Mesenchymal stem cell (in vitro differentiated cells and primary cell): ENCODE measurements at regions not wholly inside any gene's neighbourhood (a gene's known extent, or its start where the extent isn't known, plus 50 kb on each side); places are given as distances from the start of the nearest gene placed in this dataset.

Experiments used
- DNase-seq: peaks from one replicate; pipeline ENCODE4 v3.0.0-alpha.2; 2013
- H2AFZ ChIP-seq: one replicate; pipeline ENCODE4 v1.6.1; 2013; ENCODE audit warnings: low read depth, mild to moderate bottlenecking, control low read depth, inconsistent platforms, low read length, moderate library complexity
- H2AK5ac ChIP-seq: 2 replicates; pipeline ENCODE4 v1.6.1; 2013; ENCODE audit warnings: low read length, moderate library complexity, mild to moderate bottlenecking, inconsistent platforms; ENCODE audit not compliant: severe bottlenecking
- H2BK120ac ChIP-seq: one replicate; pipeline ENCODE4 v1.6.1; 2013; ENCODE audit warnings: low read depth, mild to moderate bottlenecking, inconsistent platforms, low read length, moderate library complexity
- H2BK12ac ChIP-seq, 2 experiments: one replicate each; pipeline ENCODE4 v1.6.1; 2013; ENCODE audit warnings: inconsistent platforms in 2 of 2, low read length in 2 of 2, mild to moderate bottlenecking in 2 of 2, moderate library complexity in 2 of 2, control low read depth in 1 of 2
- H2BK15ac ChIP-seq: one replicate; pipeline ENCODE4 v1.6.1; 2013; ENCODE audit warnings: mild to moderate bottlenecking, low read depth, inconsistent platforms; ENCODE audit not compliant: poor library complexity, severe bottlenecking
- H2BK5ac ChIP-seq: 2 replicates; pipeline ENCODE4 v1.6.1; 2013; ENCODE audit warnings: low read depth, mild to moderate bottlenecking, low read length, control low read depth, inconsistent platforms; ENCODE audit not compliant: poor library complexity, severe bottlenecking
- H3K14ac ChIP-seq, 2 experiments: one replicate each; pipeline ENCODE4 v1.6.1; 2013; ENCODE audit warnings: inconsistent platforms in 2 of 2, low read length in 2 of 2, control low read depth in 1 of 2, mild to moderate bottlenecking in 1 of 2, moderate library complexity in 1 of 2
- H3K18ac ChIP-seq, 2 experiments: one replicate each; pipeline ENCODE4 v1.6.1; 2013; ENCODE audit warnings: inconsistent platforms in 2 of 2, low read length in 2 of 2, control low read depth in 1 of 2, low read depth in 1 of 2, mild to moderate bottlenecking in 1 of 2
- H3K23ac ChIP-seq, 2 experiments: one replicate each; pipeline ENCODE4 v1.6.1; 2013; ENCODE audit warnings: inconsistent platforms in 2 of 2, low read length in 2 of 2, mild to moderate bottlenecking in 2 of 2, moderate library complexity in 2 of 2, control low read depth in 1 of 2
- H3K27ac ChIP-seq: 2 replicates; pipeline ENCODE4 v1.5.1; 2013; ENCODE audit warnings: mild to moderate bottlenecking, moderate library complexity, low read length, control low read depth, inconsistent platforms; ENCODE audit not compliant: poor library complexity, severe bottlenecking
- H3K27me3 ChIP-seq, 2 experiments: 2 replicates each; pipeline versions ENCODE4 v1.6.1 to v1.7.0; 2013; ENCODE audit warnings: low read length in 2 of 2, mild to moderate bottlenecking in 2 of 2, moderate library complexity in 2 of 2, control low read depth in 1 of 2, inconsistent platforms in 1 of 2; ENCODE audit not compliant: control insufficient read depth in 1 of 2, insufficient read depth in 1 of 2
- H3K36me3 ChIP-seq, 2 experiments: 2 replicates each; pipeline versions ENCODE4 v1.6.1 to v1.7.0; 2013; ENCODE audit warnings: low read length in 2 of 2, control low read depth in 1 of 2, inconsistent platforms in 1 of 2, low read depth in 1 of 2, mild to moderate bottlenecking in 1 of 2; ENCODE audit not compliant: insufficient read depth in 2 of 2, control insufficient read depth in 1 of 2
- H3K4ac ChIP-seq, 2 experiments: one replicate each; pipeline ENCODE4 v1.6.1; 2013; ENCODE audit warnings: inconsistent platforms in 2 of 2, low read length in 2 of 2, mild to moderate bottlenecking in 2 of 2, moderate library complexity in 2 of 2, control low read depth in 1 of 2, low read depth in 1 of 2
- H3K4me1 ChIP-seq: 2 replicates; pipeline ENCODE4 v1.6.1; 2013; ENCODE audit warnings: low read depth, low read length, control low read depth; ENCODE audit not compliant: control insufficient read depth, insufficient read depth
- H3K4me2 ChIP-seq: 2 replicates; pipeline ENCODE4 v1.6.1; 2013; ENCODE audit warnings: low read length, mild to moderate bottlenecking, inconsistent platforms; ENCODE audit not compliant: poor library complexity, severe bottlenecking
- H3K4me3 ChIP-seq, 2 experiments: 2 replicates each; pipeline versions ENCODE4 v1.5.1 to v1.7.0; 2013; ENCODE audit warnings: low read length in 2 of 2, mild to moderate bottlenecking in 2 of 2, control low read depth in 1 of 2, low read depth in 1 of 2; ENCODE audit not compliant: insufficient read depth in 1 of 2
- H3K79me1 ChIP-seq: replicated peaks from 2 replicates; pipeline ENCODE4 v1.6.1; 2013; ENCODE audit warnings: mild to moderate bottlenecking, control low read depth, low read length, inconsistent platforms; ENCODE audit not compliant: poor library complexity, severe bottlenecking
- H3K9ac ChIP-seq: 2 replicates; pipeline ENCODE4 v1.7.0; 2013; ENCODE audit warnings: mild to moderate bottlenecking, low read length, moderate library complexity
- H3K9me3 ChIP-seq: 2 replicates; pipeline ENCODE4 v1.7.0; 2013; ENCODE audit warnings: mild to moderate bottlenecking, low read length; ENCODE audit not compliant: control insufficient read depth
- H4K8ac ChIP-seq: one replicate; pipeline ENCODE4 v1.6.1; 2013; ENCODE audit warnings: inconsistent platforms, mild to moderate bottlenecking, low read length, moderate library complexity
- H4K91ac ChIP-seq: one replicate; pipeline ENCODE4 v1.6.1; 2013; ENCODE audit warnings: mild to moderate bottlenecking, low read length, inconsistent platforms
- WGBS: methylation state at CpG from one replicate; pipeline ENCODE4 v1.1.7; 2013; ENCODE audit warnings: mixed read lengths; 5-methylcytosine and 5-hydroxymethylcytosine counted together

DNA sequence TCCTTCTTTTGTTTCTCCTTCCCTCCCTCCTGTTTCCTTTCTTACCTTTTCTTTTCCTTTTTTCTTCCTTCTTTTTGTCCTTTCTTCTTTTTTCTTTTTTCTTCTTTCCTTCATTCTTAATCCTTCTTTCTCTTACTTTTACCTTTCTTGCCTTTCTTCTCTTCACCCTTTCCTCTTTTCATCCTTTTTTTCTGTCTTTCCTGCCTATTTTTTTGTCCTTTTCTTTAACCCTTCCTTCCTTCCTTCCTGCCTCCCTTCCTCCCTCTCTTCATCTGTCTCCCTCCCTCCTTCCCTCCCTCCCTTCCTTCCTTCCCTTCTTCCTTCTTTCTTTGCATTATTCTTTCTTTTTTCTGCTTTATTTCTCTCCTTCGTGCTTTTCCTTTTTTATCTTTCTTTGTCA lies 160.7 kb downstream of the AXIN2 start:
- Histone ChIP-seq H2BK12ac (no peak overlapping the region), H4K91ac (no peak overlapping the region), H3K4me2 (no peak overlapping the region), H2AK5ac (no peak overlapping the region), H3K9ac (no peak overlapping the region), H2AFZ (no peak overlapping the region), H4K8ac (no peak overlapping the region), H3K23ac (no peak overlapping the region), H3K27me3 (peaks cover 0 to 18% of the 10 kb centered on the region in 2 experiments), H3K4ac (no peak overlapping the region), H3K36me3 (no peaks in the 10 kb centered on the region), H3K79me1 (no peaks in the 10 kb centered on the region), H2BK120ac (no peak overlapping the region), H3K9me3 (no peaks in the 10 kb centered on the region), H2BK5ac (no peak overlapping the region), H3K14ac (no peak overlapping the region), H3K4me1 (no peaks in the 10 kb centered on the region), H3K27ac (no peak overlapping the region), H2BK15ac (no peak overlapping the region), H3K4me3 (no peak overlapping the region), H3K18ac (no peak overlapping the region)
- 69% methylated on average over 1 of the region's 1 CpG for WGBS
- DNase-seq: no peak

DNA sequence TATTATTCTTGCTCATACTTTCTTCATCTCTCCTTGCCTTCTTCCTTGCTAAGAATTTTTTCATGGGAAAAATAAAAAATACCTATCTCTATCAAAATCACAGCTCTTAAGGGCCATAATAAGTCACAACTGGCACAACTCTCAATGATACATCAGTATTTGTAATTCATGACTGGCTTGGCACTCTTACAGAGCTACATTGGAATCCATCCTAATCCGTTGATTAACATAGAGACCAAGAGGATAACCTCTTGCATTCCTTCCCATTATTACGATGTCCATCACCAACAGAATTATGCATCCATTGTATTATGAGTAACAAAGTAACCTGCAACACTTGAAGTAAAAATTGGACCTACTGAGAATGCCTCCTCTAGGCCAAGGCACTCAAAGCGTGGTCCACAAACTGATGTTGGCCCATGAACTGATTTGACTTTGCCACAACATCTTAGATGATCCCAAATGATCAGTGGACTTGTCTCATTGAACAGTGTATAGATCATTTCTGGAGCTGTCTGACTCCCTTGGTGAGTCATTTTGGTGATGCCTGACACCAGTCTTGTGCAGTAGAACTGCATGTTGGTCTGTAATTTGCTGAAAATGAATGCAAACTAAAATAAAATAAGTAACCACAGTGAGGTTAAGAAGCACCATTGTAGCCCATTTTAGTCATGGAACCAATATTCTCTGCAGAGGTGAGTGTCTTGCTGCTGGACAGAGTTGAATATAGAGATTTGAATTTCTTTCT lies 163.2 kb downstream of the AXIN2 start:
- Histone ChIP-seq H3K9me3 (peaks cover 3% of the 10 kb centered on the region), H3K27me3 (peaks cover 0 to 19% of the 10 kb centered on the region in 2 experiments), H2AK5ac (no peak overlapping the region), H3K36me3 (no peaks in the 10 kb centered on the region), H3K4ac (no peak overlapping the region), H3K27ac (no peak overlapping the region), H2BK12ac (no peak overlapping the region), H3K4me1 (no peaks in the 10 kb centered on the region), H2BK5ac (no peak overlapping the region), H3K18ac (no peak overlapping the region), H2AFZ (no peak overlapping the region), H3K9ac (no peak overlapping the region), H4K8ac (no peak overlapping the region), H3K4me2 (no peak overlapping the region), H3K14ac (no peak overlapping the region), H3K23ac (no peak overlapping the region), H3K79me1 (no peaks in the 10 kb centered on the region), H2BK15ac (no peak overlapping the region), H2BK120ac (no peak overlapping the region), H4K91ac (no peak overlapping the region), H3K4me3 (no peak overlapping the region)
- no peak for DNase-seq
- 93% methylated on average over 3 of the region's 3 CpGs for WGBS

DNA sequence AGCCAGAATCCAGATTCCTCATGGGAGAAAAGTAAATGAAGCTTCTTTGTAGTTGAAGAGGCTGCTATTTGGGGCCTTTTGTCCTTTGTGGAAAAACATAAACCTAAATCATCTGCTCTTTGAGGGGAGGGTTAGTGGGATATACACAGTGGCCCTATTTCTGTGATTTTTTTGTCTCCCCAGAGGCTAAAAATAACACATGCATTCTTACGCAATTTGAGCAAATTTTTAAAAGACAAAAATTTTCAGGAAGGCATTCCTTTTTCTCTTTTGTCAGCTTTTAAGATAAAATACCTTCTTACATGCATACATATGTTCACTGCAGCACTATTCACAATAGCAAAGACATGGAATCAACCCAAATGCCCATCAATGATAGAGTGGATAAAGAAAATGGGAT lies 165.5 kb downstream of the AXIN2 start:
- Histone ChIP-seq H2AK5ac (no peak overlapping the region), H3K14ac (no peak overlapping the region), H3K4me3 (no peak overlapping the region), H3K18ac (no peak overlapping the region), H3K4me1 (no peaks in the 10 kb centered on the region), H3K9me3 (peaks cover 3% of the 10 kb centered on the region), H3K79me1 (no peaks in the 10 kb centered on the region), H2AFZ (no peak overlapping the region), H3K23ac (no peak overlapping the region), H3K9ac (no peak overlapping the region), H4K91ac (no peak overlapping the region), H3K4ac (no peak overlapping the region), H2BK12ac (no peak overlapping the region), H3K36me3 (no peaks in the 10 kb centered on the region), H4K8ac (no peak overlapping the region), H3K4me2 (no peak overlapping the region), H2BK120ac (no peak overlapping the region), H3K27me3 (peaks cover 0 to 11% of the 10 kb centered on the region in 2 experiments), H2BK5ac (no peak overlapping the region), H3K27ac (no peak overlapping the region), H2BK15ac (no peak overlapping the region)
- WGBS: 81% methylated on average over 1 of the region's 1 CpG
- DNase-seq: no peak

DNA sequence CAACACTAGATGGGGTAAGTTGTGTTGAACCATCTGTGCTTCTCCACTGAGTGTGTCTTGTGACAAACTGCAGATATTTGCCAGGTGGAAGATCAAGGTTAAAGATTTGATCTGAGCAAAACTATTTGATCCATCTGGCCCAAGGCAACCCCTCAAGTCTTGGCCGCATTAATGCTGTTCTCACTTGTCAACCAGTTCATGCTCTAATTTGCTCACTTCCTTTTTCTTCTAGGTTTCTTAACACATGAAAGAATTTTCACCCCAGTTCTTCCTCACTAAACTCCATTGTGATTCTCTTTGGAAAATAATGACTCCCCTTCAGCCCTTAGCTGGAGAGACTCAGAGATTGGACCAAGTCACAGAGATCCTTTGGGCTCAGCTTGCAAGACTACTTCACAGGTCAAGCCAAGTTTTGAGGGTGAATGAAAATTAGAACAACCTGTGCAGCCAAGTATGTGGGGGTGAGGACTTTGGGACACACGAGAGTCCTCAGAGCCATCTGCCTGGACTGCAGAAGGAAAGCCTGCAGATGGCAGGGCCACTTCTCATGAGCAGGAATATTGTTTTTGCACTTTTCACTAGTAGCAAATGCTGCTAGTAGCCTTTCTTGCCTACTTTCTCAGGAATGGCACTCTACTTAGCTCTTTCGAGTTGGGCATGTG lies 166.5 kb downstream of the AXIN2 start:
- no peak overlapping the region for H3K4me3 ChIP-seq
- no peak overlapping the region for H2BK12ac ChIP-seq
- H2AFZ ChIP-seq: no peak overlapping the region
- WGBS: 64% methylated on average over 3 of the region's 3 CpGs
- H3K23ac ChIP-seq: no peak overlapping the region
- no peaks in the 10 kb centered on the region for H3K79me1 ChIP-seq
- no peak overlapping the region for H2AK5ac ChIP-seq
- no peak overlapping the region for H3K4me2 ChIP-seq
- no peaks in the 10 kb centered on the region for H3K36me3 ChIP-seq
- peaks cover 0 to 4% of the 10 kb centered on the region in 2 experiments for H3K27me3 ChIP-seq
- no peak overlapping the region for H3K14ac ChIP-seq
- no peaks in the 10 kb centered on the region for H3K4me1 ChIP-seq
- no peak overlapping the region for H4K8ac ChIP-seq
- no peak overlapping the region for H3K27ac ChIP-seq
- H2BK5ac ChIP-seq: no peak overlapping the region
- no peak overlapping the region for H2BK120ac ChIP-seq
- H3K18ac ChIP-seq: no peak overlapping the region
- no peak overlapping the region for H2BK15ac ChIP-seq
- no peak overlapping the region for H4K91ac ChIP-seq
- H3K9me3 ChIP-seq: peaks cover 3% of the 10 kb centered on the region
- H3K9ac ChIP-seq: no peak overlapping the region
- no peak overlapping the region for H3K4ac ChIP-seq
- no peak for DNase-seq
